Liver (tissue), 2 donors: ENCODE measurements at regions not wholly inside any gene's neighbourhood (a gene's known extent, or its start where the extent isn't known, plus 50 kb on each side); places are given as distances from the start of the nearest gene placed in this dataset.

Experiments
- CTCF ChIP-seq: fragments of 150-350 bp; IDR thresholded peaks from 2 replicates; pipeline ENCODE4 v1.5.1; 2017; ENCODE audit warnings: improper control_type of control experiment, low read depth, low read length; ENCODE audit not compliant: missing input control
- FOXA1 ChIP-seq: IDR thresholded peaks from 2 replicates; pipeline ENCODE4 v1.6.1; 2016; ENCODE audit warnings: antibody characterized with exemption
- MAX ChIP-seq: IDR thresholded peaks from 2 replicates; pipeline ENCODE4 v1.6.1; 2016; ENCODE audit warnings: antibody characterized with exemption
- donor health status: healthy.

- TF ChIP-seq MAX (no peak), CTCF (no peak), FOXA1 (no peak)
These were observed 301.2 kb downstream of the TUSC1 start for GRCh38 chr9:25377039-25377438.
